Mesodermal cell (in vitro differentiated cells): ENCODE measurements at regions not wholly inside any gene's neighbourhood (a gene's known extent, or its start where the extent isn't known, plus 50 kb on each side); places are given as distances from the start of the nearest gene placed in this dataset.
A peak's percentile ranks its signal among the peaks of the same experiment; 100 is the strongest.

ENCODE experiments used
- H3K27ac ChIP-seq: 2 replicates; pipeline ENCODE4 v1.7.0; 2013; ENCODE audit warnings: mild to moderate bottlenecking, low read depth, low read length, moderate library complexity; ENCODE audit not compliant: severe bottlenecking
- H3K36me3 ChIP-seq: 2 replicates; pipeline ENCODE4 v1.7.1; 2013; ENCODE audit warnings: mild to moderate bottlenecking, low read length, moderate library complexity; ENCODE audit not compliant: control insufficient read depth, insufficient read depth
- H3K4me1 ChIP-seq: one replicate; pipeline ENCODE4 v1.7.1; 2013; ENCODE audit warnings: mild to moderate bottlenecking, low read length; ENCODE audit not compliant: insufficient read depth, control insufficient read depth, poor library complexity, severe bottlenecking
- H3K4me3 ChIP-seq: 2 replicates; pipeline ENCODE4 v1.7.0; 2013; ENCODE audit warnings: low read length, control low read depth, mild to moderate bottlenecking; ENCODE audit not compliant: insufficient read depth, poor library complexity, severe bottlenecking; ENCODE audit errors: extremely low read depth
- H3K9me3 ChIP-seq: 2 replicates; pipeline ENCODE4 v1.7.1; 2013; ENCODE audit warnings: mild to moderate bottlenecking, low read length, moderate library complexity; ENCODE audit not compliant: control insufficient read depth
- WGBS, 2 experiments: methylation state at CpG; one replicate each; pipeline ENCODE4 v1.1.5; 2013; ENCODE audit warnings: missing lambda C conversion rate in 2 of 2; ENCODE audit not compliant: insufficient coverage in 2 of 2; 5-methylcytosine and 5-hydroxymethylcytosine counted together

DNA sequence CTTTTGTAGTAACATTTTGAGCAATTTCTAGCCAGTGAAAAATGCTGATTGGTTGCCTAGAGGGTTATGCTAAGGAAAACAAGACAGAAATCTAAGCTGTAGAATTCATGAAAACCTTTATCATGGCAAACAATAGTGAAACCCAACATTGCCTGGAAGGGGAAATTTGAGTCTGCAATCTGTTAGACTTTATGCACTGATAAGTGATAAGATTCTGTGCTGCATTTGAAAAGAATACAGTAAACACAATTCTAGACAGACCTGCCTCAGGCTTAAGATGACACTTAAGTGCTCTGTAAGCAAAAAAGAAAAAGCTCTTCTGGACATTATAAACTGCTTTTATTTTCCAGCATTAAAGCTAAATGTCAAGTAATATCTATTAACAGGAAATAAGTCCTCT, 519.3 kb downstream of the ISL1 start:
- Histone ChIP-seq H3K4me1 (no peaks in the 10 kb centered on the region), H3K9me3 (no peaks in the 10 kb centered on the region), H3K27ac (no peak overlapping the region), H3K36me3 (no peaks in the 10 kb centered on the region), H3K4me3 (no peak overlapping the region)

DNA sequence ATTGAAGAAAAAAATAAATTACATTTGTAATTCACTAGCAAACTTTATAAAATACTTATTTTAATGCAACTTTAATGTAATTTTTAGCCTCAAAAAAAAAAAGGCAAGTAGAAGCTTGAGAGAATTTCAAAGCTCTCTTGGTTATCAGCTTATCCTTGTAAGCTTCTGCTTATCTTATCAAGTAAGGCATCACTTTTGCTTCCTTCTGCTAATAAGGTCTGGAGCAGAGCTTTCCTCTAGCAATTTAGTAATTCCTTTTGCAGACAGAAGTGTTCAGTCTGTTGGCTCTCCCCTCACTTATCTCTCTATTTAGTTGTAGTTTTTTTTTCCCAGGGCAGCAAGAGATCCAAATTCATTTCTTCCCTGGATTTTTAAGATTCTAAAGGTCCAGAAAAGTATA, 525.0 kb downstream of the ISL1 start:
- H3K9me3 ChIP-seq = no peaks in the 10 kb centered on the region
- H3K27ac ChIP-seq = peak overlapping the region; percentile 55
- H3K4me1 ChIP-seq = peaks cover 9% of the 10 kb centered on the region
- H3K4me3 ChIP-seq = no peak overlapping the region
- no peaks in the 10 kb centered on the region for H3K36me3 ChIP-seq

DNA sequence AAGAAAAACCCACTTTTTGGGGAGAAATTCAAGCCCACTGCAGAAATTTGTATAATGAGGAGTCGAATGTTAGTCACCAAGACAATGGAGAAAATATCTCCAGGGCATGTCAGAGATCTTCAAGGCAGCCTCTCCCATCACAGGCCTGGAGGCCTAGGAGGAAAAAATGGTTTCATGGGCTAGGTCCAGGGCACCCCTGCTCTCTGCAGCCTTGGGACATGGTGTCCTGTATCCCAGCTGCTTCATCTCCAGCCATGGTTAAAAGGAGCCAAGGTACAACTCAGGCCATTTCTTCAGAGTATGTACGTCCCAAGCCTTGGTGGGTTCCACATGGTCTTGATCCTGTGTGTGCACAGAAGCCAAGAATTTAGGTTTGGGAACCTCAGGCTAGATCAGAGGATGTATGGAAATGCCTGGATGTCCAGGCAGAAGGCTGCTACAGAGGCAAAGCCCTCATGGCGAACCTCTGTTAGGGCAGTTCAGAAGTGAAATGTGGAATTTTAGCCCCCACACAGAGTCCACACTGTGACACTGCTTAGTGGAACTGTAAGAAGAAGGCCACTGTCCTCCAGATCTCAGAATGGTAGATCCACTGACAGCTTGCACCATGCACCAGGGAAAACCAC, 561.4 kb downstream of the ISL1 start:
- Histone ChIP-seq H3K9me3 (peaks cover 18% of the 10 kb centered on the region), H3K36me3 (no peaks in the 10 kb centered on the region), H3K4me3 (no peak overlapping the region), H3K4me1 (no peaks in the 10 kb centered on the region), H3K27ac (no peak overlapping the region)
- WGBS, 2 experiments = 72 to 81% methylated on average over 3 of the region's 3 CpGs

DNA sequence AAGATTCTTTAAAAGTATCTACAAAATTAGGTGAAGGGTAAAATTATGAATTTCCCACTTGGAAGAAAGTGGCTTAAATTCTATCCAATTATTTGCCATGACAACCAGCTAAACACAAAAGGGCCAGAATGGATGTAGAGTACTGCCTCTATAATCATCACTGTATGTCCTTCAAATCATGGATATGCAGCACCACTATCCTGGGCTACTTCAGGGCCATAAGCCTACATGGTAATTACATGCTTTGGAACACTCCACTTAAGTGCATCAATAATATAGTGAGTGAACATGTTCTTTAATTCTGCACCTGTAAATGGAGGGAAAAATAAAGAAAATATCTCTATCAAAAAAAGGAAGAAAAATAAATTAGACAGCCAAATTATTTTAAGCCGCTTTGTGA, 575.2 kb downstream of the ISL1 start:
- H3K27ac ChIP-seq = no peak overlapping the region
- H3K4me1 ChIP-seq = no peaks in the 10 kb centered on the region
- H3K36me3 ChIP-seq = no peaks in the 10 kb centered on the region
- H3K4me3 ChIP-seq = no peak overlapping the region
- no peaks in the 10 kb centered on the region for H3K9me3 ChIP-seq
- WGBS, 2 experiments = no CpG with 5 or more reads among the region's 1 CpG

DNA sequence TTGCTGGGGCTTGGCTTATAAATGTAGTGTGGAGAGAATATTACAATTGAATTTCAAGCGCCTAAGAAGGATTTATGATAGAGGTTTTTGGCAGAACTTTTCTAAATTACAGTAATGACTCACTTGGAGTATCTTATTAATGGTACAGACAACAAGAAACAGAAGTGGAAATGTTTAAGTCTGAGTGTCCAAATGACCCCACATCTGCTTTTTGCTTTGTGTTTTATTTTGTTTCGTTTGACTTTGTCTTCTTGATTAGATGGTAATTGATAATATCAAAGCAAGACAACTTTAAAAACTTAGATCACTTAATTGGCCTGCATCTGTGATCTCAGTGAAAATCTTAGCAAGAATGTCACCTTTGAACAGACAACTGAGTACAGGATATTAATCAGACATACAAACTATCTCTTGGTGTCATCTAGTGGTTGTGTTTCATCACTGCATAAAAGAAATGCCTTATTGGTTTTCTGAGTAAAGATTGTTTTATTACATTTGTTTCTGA, 577.4 kb downstream of the ISL1 start:
- H3K27ac ChIP-seq = no peak overlapping the region
- H3K4me1 ChIP-seq = no peaks in the 10 kb centered on the region
- H3K36me3 ChIP-seq = no peaks in the 10 kb centered on the region
- no CpG with 5 or more reads among the region's 2 CpGs for WGBS, 2 experiments
- no peak overlapping the region for H3K4me3 ChIP-seq
- no peaks in the 10 kb centered on the region for H3K9me3 ChIP-seq

DNA sequence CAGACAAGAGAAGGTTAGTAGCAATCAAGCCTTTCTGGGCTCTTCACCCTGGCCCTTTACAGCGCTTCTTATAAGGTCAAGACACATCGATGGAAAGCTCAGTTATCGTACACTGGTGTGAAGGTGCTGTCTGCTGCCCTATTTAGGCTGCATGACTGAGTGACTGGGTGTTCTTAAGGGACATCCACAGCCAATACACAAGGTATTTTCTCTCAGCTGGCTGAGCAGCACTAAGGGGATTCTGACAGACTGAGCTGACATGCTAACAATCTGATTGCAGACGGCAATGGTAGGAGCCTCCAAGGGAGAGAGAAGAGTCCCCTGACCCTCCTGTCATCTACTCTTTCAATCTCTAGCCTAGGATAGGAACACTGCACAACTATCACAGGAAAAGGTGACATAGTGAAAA, 577.9 kb downstream of the ISL1 start:
- Histone ChIP-seq H3K4me3 (no peak overlapping the region), H3K27ac (no peak overlapping the region), H3K9me3 (no peaks in the 10 kb centered on the region), H3K36me3 (no peaks in the 10 kb centered on the region), H3K4me1 (no peaks in the 10 kb centered on the region)
- WGBS, 2 experiments = 97 to 100% methylated on average over 3 of the region's 4 CpGs

DNA sequence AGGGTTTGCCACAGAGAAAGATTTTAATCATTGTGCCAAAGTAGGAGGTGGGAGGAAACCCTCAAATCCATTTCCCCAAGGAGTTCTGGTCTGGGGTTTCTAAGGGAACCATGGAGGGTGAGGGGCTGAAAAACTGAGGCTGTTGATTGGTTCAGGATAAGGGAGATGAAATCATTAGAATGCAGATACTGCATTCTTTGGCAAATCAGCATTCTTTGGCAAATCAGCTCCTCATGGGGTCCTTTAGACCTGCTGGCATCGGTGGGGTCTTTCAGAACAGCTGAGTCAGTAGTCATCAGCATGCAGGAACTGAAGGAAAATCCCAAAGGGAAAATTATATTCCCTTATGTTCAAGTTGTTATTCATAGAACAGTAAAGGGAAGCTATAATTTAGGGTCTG, 585.5 kb downstream of the ISL1 start:
- WGBS, 2 experiments = 44 to 50% methylated on average over 1 of the region's 1 CpG

DNA sequence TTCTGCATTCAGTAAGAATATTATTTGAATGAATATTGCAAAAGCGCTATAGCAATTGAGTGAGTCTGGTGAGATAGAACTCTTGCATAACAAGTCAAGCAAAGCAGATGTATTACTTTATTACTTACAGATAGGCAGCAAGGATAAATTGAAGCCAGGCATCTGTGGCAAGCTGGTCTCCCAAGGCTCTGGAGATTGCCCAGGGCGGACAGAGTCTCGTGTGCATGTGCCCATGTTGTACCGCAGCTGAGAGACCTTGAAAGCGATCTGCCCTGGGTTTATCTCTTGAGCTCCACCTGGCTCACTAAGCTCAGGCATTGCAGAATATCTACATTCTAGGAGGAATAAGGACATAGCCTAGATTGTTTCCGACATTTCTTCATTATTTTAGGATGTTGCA, 591.6 kb downstream of the ISL1 start:
- WGBS, 2 experiments = 94 to 100% methylated on average over 2 to 5 of the region's 6 CpGs
- no peaks in the 10 kb centered on the region for H3K4me1 ChIP-seq
- no peaks in the 10 kb centered on the region for H3K9me3 ChIP-seq
- no peak overlapping the region for H3K27ac ChIP-seq
- H3K36me3 ChIP-seq = no peaks in the 10 kb centered on the region
- H3K4me3 ChIP-seq = no peak overlapping the region

More for the DNA sequence above, 585.5 kb downstream of the ISL1 start:
- Histone ChIP-seq H3K36me3 (no peaks in the 10 kb centered on the region), H3K9me3 (no peaks in the 10 kb centered on the region), H3K27ac (no peak overlapping the region), H3K4me3 (no peak overlapping the region), H3K4me1 (no peaks in the 10 kb centered on the region)

DNA sequence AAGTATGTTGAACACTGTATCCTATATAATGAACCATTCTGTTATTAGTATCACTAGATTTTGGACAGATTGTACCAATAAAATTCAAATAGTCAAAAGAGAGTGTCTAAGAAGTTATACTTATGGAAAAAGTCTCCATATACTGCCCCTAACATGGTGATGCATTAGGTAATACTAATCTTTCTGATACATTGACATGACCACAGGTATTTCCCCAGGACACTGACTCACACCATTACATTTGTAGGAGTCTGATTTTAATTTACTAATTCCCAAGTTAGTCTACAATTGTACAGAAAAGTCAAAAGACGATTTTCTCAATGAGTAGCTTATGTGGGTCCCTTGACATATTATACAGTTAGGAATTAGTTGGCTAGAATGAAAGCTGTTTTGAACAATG, 593.8 kb downstream of the ISL1 start:
- no peaks in the 10 kb centered on the region for H3K36me3 ChIP-seq
- no peaks in the 10 kb centered on the region for H3K9me3 ChIP-seq
- H3K4me1 ChIP-seq = no peaks in the 10 kb centered on the region
- H3K4me3 ChIP-seq = no peak overlapping the region
- WGBS, 2 experiments = no CpG with 5 or more reads among the region's 1 CpG
- H3K27ac ChIP-seq = no peak overlapping the region

DNA sequence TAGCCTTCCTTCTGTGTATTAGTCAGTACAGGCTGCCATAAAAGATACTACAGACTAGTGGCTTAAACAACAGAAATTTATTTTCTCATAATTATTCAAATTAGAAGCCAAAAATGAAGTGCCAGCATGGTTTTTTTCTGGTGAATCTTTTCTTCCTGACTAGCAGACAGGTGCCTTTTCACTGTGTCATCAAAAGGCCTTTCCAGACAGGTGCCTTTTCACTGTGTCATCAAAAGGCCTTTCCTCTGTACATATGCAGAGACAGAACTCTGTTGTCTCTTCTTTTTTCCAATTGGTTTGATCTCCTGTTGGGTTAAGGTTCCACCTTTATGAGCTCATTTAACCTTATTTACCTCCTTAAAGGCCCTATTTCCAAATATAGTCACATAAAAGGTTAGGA, 599.9 kb downstream of the ISL1 start:
- Histone ChIP-seq H3K9me3 (no peaks in the 10 kb centered on the region), H3K27ac (no peak overlapping the region), H3K4me1 (no peaks in the 10 kb centered on the region), H3K36me3 (no peaks in the 10 kb centered on the region), H3K4me3 (no peak overlapping the region)

DNA sequence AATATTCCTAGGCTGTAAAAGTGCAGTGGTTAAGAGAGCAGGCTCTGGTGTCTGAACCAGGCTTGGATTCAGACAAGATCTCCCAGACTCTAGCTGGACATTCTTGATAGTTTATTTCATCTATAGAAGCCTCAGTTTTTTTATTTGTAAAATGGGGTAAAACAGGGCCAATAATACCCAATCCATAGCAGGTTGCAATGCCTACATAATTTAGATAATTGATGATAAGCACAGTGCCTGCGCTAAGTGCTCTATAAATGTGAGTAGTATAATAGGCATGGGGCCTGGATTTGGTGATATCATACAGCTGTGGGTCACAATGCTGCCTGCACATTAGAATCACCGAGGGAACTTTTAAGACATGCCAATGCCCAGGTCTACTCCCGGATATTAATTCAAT, 603.5 kb downstream of the ISL1 start:
- Histone ChIP-seq H3K9me3 (no peaks in the 10 kb centered on the region), H3K4me3 (no peak overlapping the region), H3K36me3 (no peaks in the 10 kb centered on the region), H3K4me1 (no peaks in the 10 kb centered on the region), H3K27ac (no peak overlapping the region)
- WGBS, 2 experiments = 86 to 100% methylated on average over 2 to 3 of the region's 3 CpGs

DNA sequence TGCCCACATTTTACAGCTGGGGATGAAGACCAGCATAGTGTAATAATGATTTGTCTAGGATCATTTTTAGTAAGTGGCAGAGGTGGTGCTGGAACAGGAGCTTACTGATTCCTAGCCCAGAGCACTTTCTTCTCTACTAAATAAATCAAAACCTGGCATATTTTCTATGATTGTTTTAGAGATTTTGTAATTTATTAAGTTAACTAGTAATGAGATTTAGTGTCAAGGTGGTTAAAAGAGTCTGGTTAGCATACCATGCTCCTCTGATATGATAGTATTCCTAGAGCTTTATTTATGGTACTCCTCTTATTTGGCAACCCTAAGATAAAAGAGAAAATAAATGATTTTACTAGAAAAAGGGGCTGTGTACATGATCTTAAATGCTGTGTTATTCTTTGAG, 604.0 kb downstream of the ISL1 start:
- H3K4me3 ChIP-seq = no peak overlapping the region
- no peaks in the 10 kb centered on the region for H3K4me1 ChIP-seq
- H3K9me3 ChIP-seq = no peaks in the 10 kb centered on the region
- H3K27ac ChIP-seq = no peak overlapping the region
- H3K36me3 ChIP-seq = no peaks in the 10 kb centered on the region
